Upper lobe of left lung (tissue), 4 donors: ENCODE measurements at regions not wholly inside any gene's neighbourhood (a gene's known extent, or its start where the extent isn't known, plus 50 kb on each side); places are given as distances from the start of the nearest gene placed in this dataset.

Source experiments
- CTCF ChIP-seq, 6 experiments: fragments of 450-650 bp in 4 of 6; fragments of 200-600 bp in 2 of 6; sonication (generic) in 2 of 6; IDR thresholded peaks; one replicate each; pipeline ENCODE4 v1.5.1; 2016 to 2019; ENCODE audit warnings: antibody characterized with exemption in 6 of 6
- EP300 ChIP-seq, 4 donors: sonication (generic); formaldehyde crosslinking; IDR thresholded peaks; one replicate each; pipeline ENCODE4 v1.5.1; 2017; ENCODE audit warnings: antibody characterized with exemption in 4 of 4, control low read depth in 2 of 4
- POLR2A ChIP-seq, 4 donors: fragments of 450-650 bp; IDR thresholded peaks; one replicate each; pipeline ENCODE4 v1.5.1; 2016 to 2017; ENCODE audit warnings: antibody characterized with exemption in 4 of 4, mild to moderate bottlenecking in 2 of 4
- POLR2AphosphoS5 ChIP-seq, 2 donors: sonication (generic); formaldehyde crosslinking; IDR thresholded peaks; one replicate each; pipeline ENCODE4 v1.5.1; 2017; ENCODE audit warnings: antibody characterized with exemption in 2 of 2

GRCh38 chr4:129899849-129900248, 803.9 kb downstream of the C4orf33 start:
- no peak for TF ChIP-seq CTCF (IDR thresholded peaks at IDR 0.05)
- no peak for TF ChIP-seq EP300 (IDR thresholded peaks at IDR 0.05)
- no peak for TF ChIP-seq POLR2A (IDR thresholded peaks at IDR 0.05)
- no peak for TF ChIP-seq POLR2AphosphoS5 (IDR thresholded peaks at IDR 0.05)
